Lower leg skin (tissue), 4 donors: ENCODE measurements at regions not wholly inside any gene's neighbourhood (a gene's known extent, or its start where the extent isn't known, plus 50 kb on each side); places are given as distances from the start of the nearest gene placed in this dataset.

Experiments
- DNase-seq, 2 donors: peaks; one replicate each; pipeline ENCODE4 v3.0.0-alpha.2; 2019; ENCODE audit warnings: low spot score in 2 of 2
- H3K4me3 ChIP-seq: fragments of 200-600 bp; sonication (generic); 2 replicates; pipeline ENCODE4 v1.5.1; 2017; ENCODE audit warnings: mild to moderate bottlenecking, low read depth; ENCODE audit not compliant: poor library complexity, severe bottlenecking
- CTCF ChIP-seq, 3 donors: fragments of 450-650 bp; IDR thresholded peaks; one replicate each; pipeline ENCODE4 v1.5.1; 2016; ENCODE audit warnings: antibody characterized with exemption in 3 of 3, mild to moderate bottlenecking in 3 of 3, moderate library complexity in 2 of 3
- POLR2A ChIP-seq, 2 donors: fragments of 450-650 bp; IDR thresholded peaks; one replicate each; pipeline ENCODE4 v1.6.1; 2016 to 2017; ENCODE audit warnings: antibody characterized with exemption in 2 of 2, mild to moderate bottlenecking in 1 of 2, moderate library complexity in 1 of 2
- WGBS, 2 donors: methylation state at CpG; one replicate each; pipeline ENCODE4 v1.1.5; 2018; 5-methylcytosine and 5-hydroxymethylcytosine counted together
- intact Hi-C: fragments of 100-400 bp; cut with DNase I; formaldehyde crosslinking; loops from one replicate; pipeline ENCODE4 v1.15.0; 2023; ENCODE audit warnings: low total_unique reads

DNA sequence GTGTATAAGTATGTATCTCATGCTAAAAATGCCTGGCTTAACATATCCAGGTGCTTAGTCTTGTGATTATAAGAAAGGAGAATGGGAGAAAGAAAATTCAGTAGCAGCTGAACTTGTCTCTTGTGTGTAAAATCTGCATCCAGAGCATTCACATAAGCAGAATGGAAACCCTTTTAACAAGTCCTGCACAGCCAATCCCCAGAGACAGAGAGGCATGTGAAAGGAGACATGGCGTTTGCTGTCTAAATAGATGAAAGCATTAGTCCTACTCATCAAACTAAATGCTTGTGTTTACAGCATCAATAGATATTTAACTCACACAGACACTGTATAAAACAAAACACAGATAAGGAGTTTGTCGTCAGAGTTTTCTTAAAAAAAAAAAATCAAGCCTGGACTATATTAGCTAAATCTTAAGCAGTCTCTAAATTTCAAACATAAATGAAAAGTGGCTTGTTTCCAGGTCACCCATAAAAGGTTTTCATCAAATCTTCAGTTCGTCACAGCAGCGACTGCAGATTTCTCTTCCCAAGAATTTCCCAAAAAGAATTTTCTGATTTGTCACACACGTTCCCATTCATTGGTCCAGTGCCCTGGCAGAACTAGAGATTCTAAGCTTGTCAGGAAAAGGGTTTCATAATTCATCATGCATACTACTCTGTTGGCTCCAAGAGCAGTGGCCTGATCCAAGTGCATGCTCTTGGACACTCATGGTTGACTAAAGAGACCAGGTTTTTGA, 249.2 kb downstream of the BTG1 start:
- TF ChIP-seq POLR2A (IDR thresholded peaks at IDR 0.05) (no peak), CTCF (IDR thresholded peaks at IDR 0.05) (no peak)
- peak; percentile 53 to 89 for DNase-seq
- H3K4me3 ChIP-seq, result no peak overlapping the region
- intact Hi-C loops, result no loop called here
- 45 to 62% methylated on average over 5 of the region's 5 CpGs for WGBS, 2 donors

- DNase-seq, result no peak
- H3K4me3 ChIP-seq, result no peak overlapping the region
- TF ChIP-seq POLR2A (IDR thresholded peaks at IDR 0.05), result no peak
- TF ChIP-seq CTCF (IDR thresholded peaks at IDR 0.05), result no peak
- intact Hi-C loops, result no loop called here
Observed at GRCh38 chr12:91894911-91895310, 250.7 kb downstream of the BTG1 start.

- WGBS, 2 donors, result 58 to 72% methylated on average over 3 of the region's 3 CpGs
- no peak for DNase-seq
- TF ChIP-seq CTCF (IDR thresholded peaks at IDR 0.05), result no peak
- no peak for TF ChIP-seq POLR2A (IDR thresholded peaks at IDR 0.05)
- H3K4me3 ChIP-seq, result no peak overlapping the region
- intact Hi-C loops, result no loop called here
Observed at GRCh38 chr12:91893476-91893875, 252.2 kb downstream of the BTG1 start.

DNA sequence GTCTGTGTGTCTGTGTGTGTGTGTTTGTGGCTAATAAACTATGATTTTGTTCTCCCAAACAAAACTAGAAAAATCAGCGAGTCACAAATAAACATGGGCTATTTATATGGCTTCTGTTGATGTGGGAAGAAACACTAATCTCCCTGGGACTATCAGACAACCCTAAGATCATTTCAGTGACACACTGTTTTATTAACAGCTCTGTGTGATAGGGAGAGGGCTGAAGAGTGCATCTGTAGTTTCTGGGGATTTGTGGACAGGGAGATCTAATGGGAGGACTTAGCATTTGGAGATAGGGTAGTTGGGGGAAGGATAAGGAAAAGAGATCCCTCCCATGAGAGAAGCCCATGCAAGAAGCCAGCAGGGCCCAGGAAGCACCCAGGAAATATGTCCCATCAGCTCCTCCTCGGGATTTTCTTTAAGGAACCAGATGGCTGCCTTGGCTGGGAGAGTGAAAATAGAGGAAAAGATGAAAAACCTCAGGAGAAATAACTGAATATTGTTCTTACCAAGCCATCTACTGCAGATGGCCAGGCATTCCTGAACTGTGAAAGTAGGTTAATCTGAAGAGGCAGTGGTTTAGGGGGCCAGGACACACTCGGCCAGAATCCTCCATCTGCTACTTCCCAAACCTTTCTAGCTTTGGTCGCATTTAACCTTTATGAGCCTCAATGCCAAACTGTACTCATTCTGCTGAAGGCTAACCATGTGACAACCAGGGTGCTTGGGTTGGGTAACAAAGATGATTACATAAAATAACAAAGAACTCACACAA, 253.4 kb downstream of the BTG1 start:
- DNase-seq, result no peak
- no peak overlapping the region for H3K4me3 ChIP-seq
- TF ChIP-seq CTCF (IDR thresholded peaks at IDR 0.05) (no peak), POLR2A (IDR thresholded peaks at IDR 0.05) (no peak)
- intact Hi-C loops, result no loop called here
- WGBS, 2 donors, result 75 to 77% methylated on average over 4 of the region's 4 CpGs

DNA sequence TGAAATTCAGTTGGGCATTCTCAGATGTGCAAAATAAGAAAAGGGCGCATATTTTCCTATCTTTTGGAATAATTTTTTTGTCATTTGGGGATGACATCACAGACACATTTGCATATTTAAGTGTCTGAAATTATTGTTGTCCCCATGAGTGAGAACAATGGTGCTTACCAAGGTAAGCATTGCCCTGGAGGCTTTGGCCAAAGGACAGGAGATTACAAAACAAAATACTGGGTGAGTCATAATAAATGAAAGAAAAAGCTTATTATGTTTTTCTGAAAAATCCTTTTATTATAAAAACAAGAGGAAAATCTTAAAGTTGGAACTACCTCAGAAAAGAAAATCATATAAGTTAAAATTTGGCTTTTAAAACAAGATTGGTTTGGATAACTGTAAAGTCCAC, 254.9 kb downstream of the BTG1 start:
- intact Hi-C loops, result no loop called here
- H3K4me3 ChIP-seq, result no peak overlapping the region
- WGBS, 2 donors, result 86 to 98% methylated on average over 1 of the region's 1 CpG
- TF ChIP-seq CTCF (IDR thresholded peaks at IDR 0.05) (no peak), POLR2A (IDR thresholded peaks at IDR 0.05) (no peak)
- DNase-seq, result no peak
